Testis (tissue), 2 donors: ENCODE measurements at regions not wholly inside any gene's neighbourhood (a gene's known extent, or its start where the extent isn't known, plus 50 kb on each side); places are given as distances from the start of the nearest gene placed in this dataset.

Experiments
- CTCF ChIP-seq, 3 experiments: fragments of 450-650 bp in 2 of 3; fragments of 200-600 bp in 1 of 3; sonication (generic) in 1 of 3; IDR thresholded peaks; one replicate each; pipeline ENCODE4 v1.5.1; 2016 to 2019; ENCODE audit warnings: antibody characterized with exemption in 3 of 3, mild to moderate bottlenecking in 2 of 3, moderate library complexity in 1 of 3
- POLR2A ChIP-seq: fragments of 450-650 bp; IDR thresholded peaks from one replicate; pipeline ENCODE4 v1.6.1; 2017; ENCODE audit warnings: antibody characterized with exemption, mild to moderate bottlenecking, moderate library complexity

- TF ChIP-seq CTCF (IDR thresholded peaks at IDR 0.05) (no peak), POLR2A (no peak)
These were observed 146.1 kb upstream of the RPS23 start for GRCh38 chr5:82424211-82424610.
